GM18909 (cell line): ENCODE measurements at regions not wholly inside any gene's neighbourhood (a gene's known extent, or its start where the extent isn't known, plus 50 kb on each side); places are given as distances from the start of the nearest gene placed in this dataset.

Experiments used
- ATAC-seq: cut with Tn5 transposase; IDR thresholded peaks from one replicate; pipeline ENCODE4 v1.9.1; 2021; ENCODE audit warnings: mild to moderate bottlenecking; ENCODE audit not compliant: unreplicated experiment, poor library complexity

- ATAC-seq = no peak
Measured at GRCh38 chr16:11494433-11494832, 92.3 kb downstream of the LITAF start.

GRCh38 chr16:11495066-11495407 lies 91.7 kb downstream of the LITAF start:
- ATAC-seq = no peak
